ENCODE measurements at regions not wholly inside any gene's neighbourhood (a gene's known extent, or its start where the extent isn't known, plus 50 kb on each side); places are given as distances from the start of the nearest gene placed in this dataset.

DNA sequence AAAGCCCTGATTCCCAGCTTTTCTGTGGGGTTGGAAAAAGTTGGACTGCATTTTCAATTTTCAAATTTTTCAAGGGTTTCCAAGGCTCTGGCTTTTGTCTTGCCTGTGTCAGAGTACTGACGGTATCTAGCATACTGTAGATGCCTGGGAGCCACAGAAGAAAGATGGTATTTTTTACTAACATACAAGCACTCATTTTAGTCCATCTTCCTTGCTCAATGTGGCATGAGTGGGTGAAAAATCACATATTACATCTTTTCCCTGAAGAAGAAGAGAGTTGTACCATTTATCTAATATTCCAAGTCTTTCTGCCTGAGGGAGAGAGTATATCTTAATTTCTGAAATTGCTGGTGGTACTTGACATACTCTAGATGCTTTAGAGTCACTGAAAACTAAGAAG, 738.6 kb upstream of the ADGRL3 start:
- TF ChIP-seq, protein P1, sequence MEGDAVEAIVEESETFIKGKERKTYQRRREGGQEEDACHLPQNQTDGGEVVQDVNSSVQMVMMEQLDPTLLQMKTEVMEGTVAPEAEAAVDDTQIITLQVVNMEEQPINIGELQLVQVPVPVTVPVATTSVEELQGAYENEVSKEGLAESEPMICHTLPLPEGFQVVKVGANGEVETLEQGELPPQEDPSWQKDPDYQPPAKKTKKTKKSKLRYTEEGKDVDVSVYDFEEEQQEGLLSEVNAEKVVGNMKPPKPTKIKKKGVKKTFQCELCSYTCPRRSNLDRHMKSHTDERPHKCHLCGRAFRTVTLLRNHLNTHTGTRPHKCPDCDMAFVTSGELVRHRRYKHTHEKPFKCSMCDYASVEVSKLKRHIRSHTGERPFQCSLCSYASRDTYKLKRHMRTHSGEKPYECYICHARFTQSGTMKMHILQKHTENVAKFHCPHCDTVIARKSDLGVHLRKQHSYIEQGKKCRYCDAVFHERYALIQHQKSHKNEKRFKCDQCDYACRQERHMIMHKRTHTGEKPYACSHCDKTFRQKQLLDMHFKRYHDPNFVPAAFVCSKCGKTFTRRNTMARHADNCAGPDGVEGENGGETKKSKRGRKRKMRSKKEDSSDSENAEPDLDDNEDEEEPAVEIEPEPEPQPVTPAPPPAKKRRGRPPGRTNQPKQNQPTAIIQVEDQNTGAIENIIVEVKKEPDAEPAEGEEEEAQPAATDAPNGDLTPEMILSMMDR (IDR thresholded peaks at IDR 0.05) = no peak
- no peak for TF ChIP-seq POLR2A (IDR thresholded peaks at IDR 0.05)

Measured in right lobe of liver (tissue), 4 donors.